HCT116 (cell line): ENCODE measurements at regions not wholly inside any gene's neighbourhood (a gene's known extent, or its start where the extent isn't known, plus 50 kb on each side); places are given as distances from the start of the nearest gene placed in this dataset.
"Not testable (repeated sequence)": the region's sequence is repeated elsewhere in the genome, so short reads cannot be mapped to it uniquely, and the experiment has no call there.

ENCODE experiments used
- ATAC-seq: fragments of 200-7000 bp; cut with Tn5 transposase; 2 replicates; pipeline ENCODE4 v1.9.1; 2020; ENCODE audit warnings: mild to moderate bottlenecking, moderate library complexity
- BruUV-seq: library from RNA; stranded (reverse); fragments of 400-500 nt; replicated peaks from 2 replicates; lab custom pipeline; 2021; lab: Mats Ljungman, UMichigan
- CTCF ChIA-PET: fragments of 300-600 bp; sonication (Branson Sonifier 250); formaldehyde crosslinking; loops from one replicate; lab custom pipeline; 2021; ENCODE audit warnings: antibody characterized with exemption; lab: Charles Lee
- POLR2A ChIA-PET: fragments of 300-600, 350-600 bp; sonication (Branson Sonifier 250); formaldehyde crosslinking; loops from one replicate; lab custom pipeline; 2021; ENCODE audit warnings: antibody characterized with exemption; lab: Charles Lee
- RAD21 ChIA-PET, 2 experiments: fragments of 300-600 bp; sonication (Branson Sonifier 250); formaldehyde crosslinking; loops; one replicate each; lab custom pipeline; 2023; ENCODE audit warnings: low total read pairs in 2 of 2; ENCODE audit not compliant: uncharacterized antibody in 2 of 2, unreplicated experiment in 2 of 2, low non-redundant PET in 1 of 2; lab: Charles Lee
- DNase-seq: peaks from one replicate; pipeline ENCODE4 v3.0.0-alpha.2; 2010; ENCODE audit warnings: low read depth, low spot score
- H2AFZ ChIP-seq: fragments of 200-600 bp; shearing (Covaris generic), sonication (generic); 2 replicates; pipeline ENCODE4 v1.6.1; 2017; ENCODE audit warnings: low read depth, mixed run types, mixed read lengths, antibody characterized with exemption, low read length; ENCODE audit not compliant: poor library complexity, severe bottlenecking
- H3K27ac ChIP-seq: 2 replicates; pipeline ENCODE4 v1.5.1; 2012; ENCODE audit warnings: low read depth, low read length
- H3K27me3 ChIP-seq: fragments of 200-600 bp; sonication (generic); 2 replicates; pipeline ENCODE4 v1.6.1; 2016; ENCODE audit warnings: mixed run types, low read length, mixed read lengths; ENCODE audit not compliant: insufficient read depth
- H3K36me3 ChIP-seq, 2 experiments: fragments of 200-500 bp in 1 of 2; fragments of 200-600 bp in 1 of 2; sonication (Bioruptor generic) in 1 of 2; sonication (generic) in 1 of 2; 2 replicates each; pipeline versions ENCODE4 v1.5.1 to v1.6.1; 2014 to 2016; ENCODE audit warnings: low read length in 2 of 2, inconsistent platforms in 1 of 2, mixed read lengths in 1 of 2, mixed run types in 1 of 2; ENCODE audit not compliant: insufficient read depth in 2 of 2, control insufficient read depth in 1 of 2
- H3K4me1 ChIP-seq, 2 experiments: fragments of 200-600 bp in 1 of 2; sonication (generic) in 1 of 2; 2 replicates each; pipeline versions ENCODE4 v1.5.1 to v1.6.1; 2012 to 2017; ENCODE audit warnings: low read length in 2 of 2, inconsistent platforms in 1 of 2, mild to moderate bottlenecking in 1 of 2, mixed read lengths in 1 of 2, mixed run types in 1 of 2, moderate library complexity in 1 of 2; ENCODE audit not compliant: insufficient read depth in 2 of 2, control insufficient read depth in 1 of 2
- H3K4me2 ChIP-seq: fragments of 200-600 bp; sonication (generic); 2 replicates; pipeline ENCODE4 v1.6.1; 2017; ENCODE audit warnings: mixed run types, low read length, mixed read lengths
- H3K4me3 ChIP-seq, 2 experiments: fragments of 200-600 bp in 1 of 2; sonication (generic) in 1 of 2; replicated peaks in 1 of 2; 2 replicates each; pipeline ENCODE4 v1.5.1; 2011 to 2016; ENCODE audit warnings: low read length in 2 of 2, control low read depth in 1 of 2, low read depth in 1 of 2, mild to moderate bottlenecking in 1 of 2, mixed read lengths in 1 of 2, mixed run types in 1 of 2
- H3K79me2 ChIP-seq: fragments of 200-600 bp; sonication (generic); 2 replicates; pipeline ENCODE4 v1.6.1; 2017; ENCODE audit warnings: mild to moderate bottlenecking, mixed run types, low read length, moderate library complexity, mixed read lengths; ENCODE audit not compliant: insufficient read depth
- H3K9ac ChIP-seq: fragments of 200-600 bp; sonication (generic); 2 replicates; pipeline ENCODE4 v1.6.1; 2016; ENCODE audit warnings: low read length, mixed read lengths
- H3K9me2 ChIP-seq: fragments of 200-600 bp; sonication (generic), shearing (Covaris generic); 2 replicates; pipeline ENCODE4 v1.6.1; 2017; ENCODE audit warnings: mixed run types, mild to moderate bottlenecking, moderate library complexity; ENCODE audit not compliant: insufficient read depth
- H3K9me3 ChIP-seq, 2 experiments: fragments of 200-500 bp in 1 of 2; fragments of 200-600 bp in 1 of 2; sonication (Bioruptor generic) in 1 of 2; sonication (generic) in 1 of 2; 2 replicates each; pipeline ENCODE4 v1.6.1; 2014 to 2017; ENCODE audit warnings: low read length in 2 of 2, mixed read lengths in 2 of 2, inconsistent platforms in 1 of 2, low read depth in 1 of 2, mild to moderate bottlenecking in 1 of 2, mixed run types in 1 of 2, moderate library complexity in 1 of 2; ENCODE audit not compliant: control insufficient read depth in 1 of 2, insufficient read depth in 1 of 2
- H4K20me1 ChIP-seq: fragments of 200-600 bp; sonication (generic), shearing (Covaris generic); 2 replicates; pipeline ENCODE4 v1.6.1; 2017; ENCODE audit warnings: mixed run types, mild to moderate bottlenecking, moderate library complexity; ENCODE audit not compliant: insufficient read depth
- CTCF ChIP-seq, 3 experiments: fragments of 200-600 bp in 1 of 3; sonication (generic) in 1 of 3; IDR thresholded peaks in 2 of 3; conservative IDR thresholded peaks in 1 of 3; 2 replicates each; pipeline ENCODE4 v1.5.1; 2012 to 2017; ENCODE audit warnings: low read depth in 2 of 3, low read length in 2 of 3, antibody characterized with exemption in 1 of 3, borderline replicate concordance in 1 of 3, control low read depth in 1 of 3, mild to moderate bottlenecking in 1 of 3, mixed read lengths in 1 of 3, mixed run types in 1 of 3, moderate library complexity in 1 of 3; ENCODE audit not compliant: insufficient read depth in 1 of 3
- EGR1 ChIP-seq: IDR thresholded peaks from 2 replicates; pipeline ENCODE4 v1.6.1; 2012; ENCODE audit warnings: low read depth
- ELF1 ChIP-seq: IDR thresholded peaks from 2 replicates; pipeline ENCODE4 v1.6.1; 2012; ENCODE audit warnings: low read depth, borderline replicate concordance
- EZH2 ChIP-seq: fragments of 200-600 bp; sonication (generic); IDR thresholded peaks from 2 replicates; pipeline ENCODE4 v1.6.1; 2017; ENCODE audit warnings: antibody characterized with exemption, mixed run types
- FOSL1 ChIP-seq: IDR thresholded peaks from 2 replicates; pipeline ENCODE4 v1.6.1; 2012; ENCODE audit warnings: low read depth
- JUND ChIP-seq: IDR thresholded peaks from 2 replicates; pipeline ENCODE4 v1.6.1; 2012
- POLR2A ChIP-seq: IDR thresholded peaks from 2 replicates; pipeline ENCODE4 v1.7.0; 2011; ENCODE audit warnings: borderline replicate concordance; ENCODE audit not compliant: insufficient read depth, insufficient read length; ENCODE audit errors: extremely low read depth
- POLR2AphosphoS5 ChIP-seq: IDR thresholded peaks from 2 replicates; pipeline ENCODE4 v1.6.1; 2011; ENCODE audit warnings: mild to moderate bottlenecking, low read depth, low read length, moderate library complexity
- RAD21 ChIP-seq: IDR thresholded peaks from 2 replicates; pipeline ENCODE4 v1.6.1; 2012; ENCODE audit warnings: low read depth, mild to moderate bottlenecking
- SIN3A ChIP-seq: IDR thresholded peaks from 2 replicates; pipeline ENCODE4 v1.6.1; 2012; ENCODE audit warnings: low read depth
- SRF ChIP-seq: IDR thresholded peaks from 2 replicates; pipeline ENCODE4 v1.6.1; 2012; ENCODE audit warnings: low read depth
- YY1 ChIP-seq: IDR thresholded peaks from 2 replicates; pipeline ENCODE4 v1.6.1; 2011; ENCODE audit warnings: low read length, low read depth, moderate library complexity, mild to moderate bottlenecking; ENCODE audit not compliant: insufficient replicate concordance; ENCODE audit errors: extremely low read depth
- ZFX ChIP-seq: fragments of 450-650 bp; IDR thresholded peaks from 2 replicates; pipeline ENCODE4 v1.6.1; 2017
- ZNF274 ChIP-seq: fragments of 200-500 bp; sonication (Bioruptor generic); IDR thresholded peaks from 2 replicates; pipeline ENCODE4 v1.6.1; 2014; ENCODE audit warnings: mild to moderate bottlenecking, low read depth, low read length, inconsistent platforms
- intact Hi-C: fragments of 100-400 bp; cut with micrococcal nuclease; formaldehyde crosslinking; loops from 2 replicates; pipeline ENCODE4 v1.10.0; 2022
- TF ChIP-seq, protein P1 (sequence below): IDR thresholded peaks from 2 replicates; pipeline ENCODE4 v1.6.1; 2012; ENCODE audit warnings: low read depth
- TF ChIP-seq, protein P2 (sequence below): IDR thresholded peaks from 2 replicates; pipeline ENCODE4 v1.6.1; 2012

- TF ChIP-seq, protein P1, sequence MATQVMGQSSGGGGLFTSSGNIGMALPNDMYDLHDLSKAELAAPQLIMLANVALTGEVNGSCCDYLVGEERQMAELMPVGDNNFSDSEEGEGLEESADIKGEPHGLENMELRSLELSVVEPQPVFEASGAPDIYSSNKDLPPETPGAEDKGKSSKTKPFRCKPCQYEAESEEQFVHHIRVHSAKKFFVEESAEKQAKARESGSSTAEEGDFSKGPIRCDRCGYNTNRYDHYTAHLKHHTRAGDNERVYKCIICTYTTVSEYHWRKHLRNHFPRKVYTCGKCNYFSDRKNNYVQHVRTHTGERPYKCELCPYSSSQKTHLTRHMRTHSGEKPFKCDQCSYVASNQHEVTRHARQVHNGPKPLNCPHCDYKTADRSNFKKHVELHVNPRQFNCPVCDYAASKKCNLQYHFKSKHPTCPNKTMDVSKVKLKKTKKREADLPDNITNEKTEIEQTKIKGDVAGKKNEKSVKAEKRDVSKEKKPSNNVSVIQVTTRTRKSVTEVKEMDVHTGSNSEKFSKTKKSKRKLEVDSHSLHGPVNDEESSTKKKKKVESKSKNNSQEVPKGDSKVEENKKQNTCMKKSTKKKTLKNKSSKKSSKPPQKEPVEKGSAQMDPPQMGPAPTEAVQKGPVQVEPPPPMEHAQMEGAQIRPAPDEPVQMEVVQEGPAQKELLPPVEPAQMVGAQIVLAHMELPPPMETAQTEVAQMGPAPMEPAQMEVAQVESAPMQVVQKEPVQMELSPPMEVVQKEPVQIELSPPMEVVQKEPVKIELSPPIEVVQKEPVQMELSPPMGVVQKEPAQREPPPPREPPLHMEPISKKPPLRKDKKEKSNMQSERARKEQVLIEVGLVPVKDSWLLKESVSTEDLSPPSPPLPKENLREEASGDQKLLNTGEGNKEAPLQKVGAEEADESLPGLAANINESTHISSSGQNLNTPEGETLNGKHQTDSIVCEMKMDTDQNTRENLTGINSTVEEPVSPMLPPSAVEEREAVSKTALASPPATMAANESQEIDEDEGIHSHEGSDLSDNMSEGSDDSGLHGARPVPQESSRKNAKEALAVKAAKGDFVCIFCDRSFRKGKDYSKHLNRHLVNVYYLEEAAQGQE = no peak
Observed at GRCh38 chr7:19552576-19552975, 156.3 kb downstream of the POLR1F start (continued).

GRCh38 chr7:19549246-19549645 is 159.6 kb downstream of the POLR1F start:
- H3K9me3 ChIP-seq, DNase-seq, ATAC-seq, H3K4me3 ChIP-seq, H3K79me2 ChIP-seq, H4K20me1 ChIP-seq, H3K27me3 ChIP-seq, intact Hi-C loops, RAD21 ChIA-PET, H3K9me2 ChIP-seq, POLR2A ChIA-PET, H2AFZ ChIP-seq, H3K4me2 ChIP-seq, H3K4me1 ChIP-seq, BruUV-seq, H3K27ac ChIP-seq, H3K9ac ChIP-seq, H3K36me3 ChIP-seq, CTCF ChIA-PET: not testable (repeated sequence)

- intact Hi-C loops = no loop called here
- BruUV-seq = no TSS peak
- Histone ChIP-seq H3K9ac (no peak overlapping the region), H3K4me1 (no peaks in the 10 kb centered on the region), H3K27me3 (no peaks in the 10 kb centered on the region), H3K9me3 (no peaks in the 10 kb centered on the region), H3K4me2 (no peak overlapping the region), H3K36me3 (no peaks in the 10 kb centered on the region), H3K27ac (no peak overlapping the region), H3K79me2 (no peaks in the 10 kb centered on the region), H4K20me1 (no peaks in the 10 kb centered on the region), H3K4me3 (no peak overlapping the region), H2AFZ (no peak overlapping the region), H3K9me2 (no peaks in the 10 kb centered on the region)
- CTCF ChIA-PET = no interaction called here
- RAD21 ChIA-PET = no interaction called here
- DNase-seq (no peak), ATAC-seq (no peak)
- POLR2A ChIA-PET = no interaction called here
- TF ChIP-seq YY1 = no peak
- TF ChIP-seq JUND = no peak
- no peak for TF ChIP-seq SRF
- TF ChIP-seq ELF1 = no peak
- no peak for TF ChIP-seq ZNF274
- TF ChIP-seq CTCF (IDR thresholded peaks at IDR 0.05 in 2 of 3, conservative IDR thresholded peaks at IDR 0.05 in 1 of 3; ENCODE audit: borderline replicate concordance in 1 of 3, insufficient read depth in 1 of 3, low read depth in 2 of 3, low read length in 2 of 3) = no peak
- TF ChIP-seq POLR2A = no peak
- no peak for TF ChIP-seq FOSL1
- no peak for TF ChIP-seq RAD21
- no peak for TF ChIP-seq EZH2
- TF ChIP-seq POLR2AphosphoS5 = no peak
- TF ChIP-seq SIN3A = no peak
- no peak for TF ChIP-seq EGR1
- TF ChIP-seq ZFX = no peak
- TF ChIP-seq, protein P2, sequence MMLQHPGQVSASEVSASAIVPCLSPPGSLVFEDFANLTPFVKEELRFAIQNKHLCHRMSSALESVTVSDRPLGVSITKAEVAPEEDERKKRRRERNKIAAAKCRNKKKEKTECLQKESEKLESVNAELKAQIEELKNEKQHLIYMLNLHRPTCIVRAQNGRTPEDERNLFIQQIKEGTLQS = no peak
Observed at GRCh38 chr7:19537942-19538401, 170.9 kb downstream of the POLR1F start.
